SK-N-SH (cell line): ENCODE measurements at regions not wholly inside any gene's neighbourhood (a gene's known extent, or its start where the extent isn't known, plus 50 kb on each side); places are given as distances from the start of the nearest gene placed in this dataset.

Source experiments
- CTCF ChIA-PET: fragments of 300-600, 350-600 bp; formaldehyde crosslinking; extraction: SDS; loops from one replicate; lab custom pipeline; 2021; lab: Yijun Ruan, JAX
- POLR2A ChIA-PET: fragments of 350-600 bp; sonication (Branson Sonifier 250); formaldehyde crosslinking; extraction: SDS; loops from one replicate; lab custom pipeline; 2020; ENCODE audit warnings: antibody characterized with exemption, inconsistent platforms; lab: Yijun Ruan, JAX
- DNase-seq: peaks from one replicate; pipeline ENCODE4 v3.0.0; 2012
- H2AFZ ChIP-seq: fragments of 200-600 bp; sonication (generic); 2 replicates; pipeline ENCODE4 v1.8.1; 2016; ENCODE audit warnings: antibody characterized with exemption, mild to moderate bottlenecking, low read depth
- H3F3A ChIP-seq: fragments of 200-600 bp; sonication (generic); replicated peaks from 2 replicates; pipeline ENCODE3; 2016; ENCODE audit warnings: antibody characterized with exemption, mild to moderate bottlenecking; ENCODE audit not compliant: insufficient read depth
- H3K27ac ChIP-seq, 2 experiments: fragments of 200-500 bp in 1 of 2; fragments of 200-600 bp in 1 of 2; sonication (Bioruptor generic) in 1 of 2; sonication (generic), shearing (Covaris generic) in 1 of 2; 2 replicates each; pipeline versions ENCODE4 v1.5.1 to v1.6.1; 2014 to 2016; ENCODE audit warnings: low read depth in 2 of 2, inconsistent platforms in 1 of 2, low read length in 1 of 2, mild to moderate bottlenecking in 1 of 2, mixed read lengths in 1 of 2
- H3K27me3 ChIP-seq: fragments of 200-600 bp; sonication (generic), shearing (Covaris generic); 2 replicates; pipeline ENCODE4 v1.6.1; 2016; ENCODE audit warnings: mixed run types; ENCODE audit not compliant: insufficient read depth
- H3K36me3 ChIP-seq, 2 experiments: fragments of 200-500 bp in 1 of 2; fragments of 200-600 bp in 1 of 2; sonication (Bioruptor generic) in 1 of 2; sonication (generic) in 1 of 2; replicated peaks in 1 of 2; 2 replicates each; pipeline versions ENCODE3 to v1.5.1; 2014 to 2016; ENCODE audit warnings: low read length in 1 of 2, mild to moderate bottlenecking in 1 of 2; ENCODE audit not compliant: insufficient read depth in 2 of 2, control insufficient read depth in 1 of 2
- H3K4me1 ChIP-seq, 2 experiments: fragments of 200-500 bp in 1 of 2; fragments of 200-600 bp in 1 of 2; sonication (Bioruptor generic) in 1 of 2; sonication (generic), shearing (Covaris generic) in 1 of 2; 2 replicates each; pipeline versions ENCODE4 v1.5.1 to v1.6.1; 2014 to 2016; ENCODE audit warnings: low read depth in 1 of 2, low read length in 1 of 2, mixed run types in 1 of 2; ENCODE audit not compliant: insufficient read depth in 2 of 2, control insufficient read depth in 1 of 2
- H3K4me2 ChIP-seq: fragments of 200-600 bp; sonication (generic), shearing (Covaris generic); 2 replicates; pipeline ENCODE4 v1.6.1; 2017; ENCODE audit warnings: mixed run types
- H3K4me3 ChIP-seq, 2 experiments: fragments of 200-500 bp in 1 of 2; fragments of 200-600 bp in 1 of 2; sonication (Bioruptor generic) in 1 of 2; sonication (generic), shearing (Covaris generic) in 1 of 2; 2 replicates each; pipeline versions ENCODE4 v1.5.1 to v1.8.1; 2014 to 2016; ENCODE audit warnings: low read depth in 2 of 2, inconsistent platforms in 1 of 2, low read length in 1 of 2, mild to moderate bottlenecking in 1 of 2, mixed read lengths in 1 of 2, moderate library complexity in 1 of 2
- H3K79me2 ChIP-seq: fragments of 200-600 bp; sonication (generic); 2 replicates; pipeline ENCODE4 v1.8.1; 2017; ENCODE audit warnings: mild to moderate bottlenecking; ENCODE audit not compliant: insufficient read depth
- H3K9ac ChIP-seq: fragments of 200-600 bp; sonication (generic); 2 replicates; pipeline ENCODE4 v1.6.1; 2017; ENCODE audit warnings: mixed run types
- H3K9me2 ChIP-seq: fragments of 200-600 bp; sonication (generic); 2 replicates; pipeline ENCODE4 v1.6.1; 2017; ENCODE audit warnings: mixed run types
- H3K9me3 ChIP-seq: fragments of 200-600 bp; sonication (generic); 2 replicates; pipeline ENCODE4 v1.6.1; 2017; ENCODE audit warnings: mixed run types, mild to moderate bottlenecking, moderate library complexity
- H4K20me1 ChIP-seq: fragments of 200-600 bp; sonication (generic); 2 replicates; pipeline ENCODE4 v1.6.1; 2017; ENCODE audit warnings: mild to moderate bottlenecking, mixed run types; ENCODE audit not compliant: insufficient read depth
- CTCF ChIP-seq: fragments of 200-600 bp; sonication (generic); IDR thresholded peaks from 2 replicates; pipeline ENCODE4 v1.6.1; 2017; ENCODE audit warnings: antibody characterized with exemption, mild to moderate bottlenecking, moderate library complexity
- EZH2phosphoT487 ChIP-seq: fragments of 200-600 bp; sonication (generic); IDR thresholded peaks from 2 replicates; pipeline ENCODE4 v1.6.1; 2017; ENCODE audit warnings: low read depth, mixed run types, mild to moderate bottlenecking, antibody characterized with exemption, moderate library complexity, borderline replicate concordance
- FOSL2 ChIP-seq: IDR thresholded peaks from 2 replicates; pipeline ENCODE4 v1.4.0; 2012; ENCODE audit warnings: low read depth, mild to moderate bottlenecking, moderate library complexity, borderline replicate concordance
- GABPA ChIP-seq: IDR thresholded peaks from 2 replicates; pipeline ENCODE4 v1.4.0; 2012; ENCODE audit warnings: low read depth, mild to moderate bottlenecking
- JUND ChIP-seq: IDR thresholded peaks from 2 replicates; pipeline ENCODE4 v1.4.0; 2012
- NRF1 ChIP-seq: IDR thresholded peaks from 2 replicates; pipeline ENCODE4 v1.6.1; 2012; ENCODE audit warnings: low read depth, mild to moderate bottlenecking, low read length
- RCOR1 ChIP-seq: fragments of 150-350 bp; IDR thresholded peaks from 2 replicates; pipeline ENCODE4 v1.6.1; 2017; ENCODE audit warnings: antibody characterized with exemption, low read length
- RFX5 ChIP-seq: IDR thresholded peaks from 2 replicates; pipeline ENCODE4 v1.6.1; 2012; ENCODE audit warnings: mild to moderate bottlenecking, improper control_type of control experiment, low read length
- SMC3 ChIP-seq: IDR thresholded peaks from 2 replicates; pipeline ENCODE4 v1.6.1; 2012; ENCODE audit warnings: low read depth, low read length, improper control_type of control experiment
- TEAD4 ChIP-seq: IDR thresholded peaks from 2 replicates; pipeline ENCODE4 v1.4.0; 2012; ENCODE audit warnings: mild to moderate bottlenecking, borderline replicate concordance; ENCODE audit not compliant: insufficient read depth
- USF2 ChIP-seq: fragments of 150-350 bp; IDR thresholded peaks from 2 replicates; pipeline ENCODE4 v1.6.1; 2017; ENCODE audit warnings: antibody characterized with exemption, low read length, low read depth, borderline replicate concordance
- YY1 ChIP-seq: IDR thresholded peaks from 2 replicates; pipeline ENCODE4 v1.4.0; 2012; ENCODE audit warnings: low read depth, mild to moderate bottlenecking
- WGBS: methylation state at CpG from one replicate; pipeline ENCODE4 v1.1.6; 2017; ENCODE audit warnings: low lambda C conversion rate; 5-methylcytosine and 5-hydroxymethylcytosine counted together
- TF ChIP-seq, protein P1 (sequence below): IDR thresholded peaks from 2 replicates; pipeline ENCODE4 v1.4.0; 2012; ENCODE audit warnings: low read depth, borderline replicate concordance
- TF ChIP-seq, protein P2 (sequence below): IDR thresholded peaks from 2 replicates; pipeline ENCODE4 v1.4.0; 2012; ENCODE audit warnings: low read depth

DNA sequence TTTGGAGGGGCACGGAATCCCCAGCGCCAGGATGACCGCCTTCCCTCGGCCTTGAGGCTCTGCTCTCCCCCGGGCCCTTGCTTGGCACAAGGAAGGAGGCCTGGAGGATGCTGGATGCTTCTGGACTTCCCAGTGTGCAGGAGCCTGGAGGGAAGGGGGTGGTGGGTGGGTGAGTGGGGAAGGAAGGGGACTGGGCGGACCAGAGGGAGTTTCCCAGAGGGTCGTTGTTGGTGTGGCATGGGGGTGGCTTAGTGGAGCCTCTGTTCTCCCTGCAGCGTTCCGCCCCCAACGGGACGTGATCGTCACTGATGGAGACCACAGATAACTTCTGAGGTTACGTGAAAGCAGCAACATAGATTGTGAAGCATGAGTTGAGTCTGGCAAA is 140.0 kb downstream of the IRF8 start:
- POLR2A ChIA-PET = no interaction called here
- CTCF ChIA-PET = no interaction called here

More for the DNA sequence above, 140.0 kb downstream of the IRF8 start:
- TF ChIP-seq RFX5 (no peak), JUND (no peak), CTCF (no peak), EZH2phosphoT487 (no peak), NRF1 (no peak), FOSL2 (no peak), YY1 (no peak), TEAD4 (no peak), GABPA (no peak), USF2 (no peak), RCOR1 (no peak), SMC3 (no peak)
- TF ChIP-seq, protein P1, sequence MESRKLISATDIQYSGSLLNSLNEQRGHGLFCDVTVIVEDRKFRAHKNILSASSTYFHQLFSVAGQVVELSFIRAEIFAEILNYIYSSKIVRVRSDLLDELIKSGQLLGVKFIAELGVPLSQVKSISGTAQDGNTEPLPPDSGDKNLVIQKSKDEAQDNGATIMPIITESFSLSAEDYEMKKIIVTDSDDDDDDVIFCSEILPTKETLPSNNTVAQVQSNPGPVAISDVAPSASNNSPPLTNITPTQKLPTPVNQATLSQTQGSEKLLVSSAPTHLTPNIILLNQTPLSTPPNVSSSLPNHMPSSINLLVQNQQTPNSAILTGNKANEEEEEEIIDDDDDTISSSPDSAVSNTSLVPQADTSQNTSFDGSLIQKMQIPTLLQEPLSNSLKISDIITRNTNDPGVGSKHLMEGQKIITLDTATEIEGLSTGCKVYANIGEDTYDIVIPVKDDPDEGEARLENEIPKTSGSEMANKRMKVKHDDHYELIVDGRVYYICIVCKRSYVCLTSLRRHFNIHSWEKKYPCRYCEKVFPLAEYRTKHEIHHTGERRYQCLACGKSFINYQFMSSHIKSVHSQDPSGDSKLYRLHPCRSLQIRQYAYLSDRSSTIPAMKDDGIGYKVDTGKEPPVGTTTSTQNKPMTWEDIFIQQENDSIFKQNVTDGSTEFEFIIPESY = no peak
- TF ChIP-seq, protein P2, sequence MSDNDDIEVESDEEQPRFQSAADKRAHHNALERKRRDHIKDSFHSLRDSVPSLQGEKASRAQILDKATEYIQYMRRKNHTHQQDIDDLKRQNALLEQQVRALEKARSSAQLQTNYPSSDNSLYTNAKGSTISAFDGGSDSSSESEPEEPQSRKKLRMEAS = no peak
- TF ChIP-seq, all 33 proteins: peak for 0
- Histone ChIP-seq H3K9ac (no peak overlapping the region), H3K4me2 (no peak overlapping the region), H3K36me3 (no peaks in the 10 kb centered on the region), H3F3A (no peaks in the 10 kb centered on the region), H3K4me3 (no peak overlapping the region), H3K27ac (no peak overlapping the region), H4K20me1 (no peaks in the 10 kb centered on the region), H3K9me3 (no peaks in the 10 kb centered on the region), H3K79me2 (no peaks in the 10 kb centered on the region), H3K9me2 (no peaks in the 10 kb centered on the region), H3K4me1 (no peaks in the 10 kb centered on the region), H3K27me3 (peaks cover 65% of the 10 kb centered on the region), H2AFZ (no peak overlapping the region)
- WGBS = 12% methylated on average over 6 of the region's 13 CpGs
- no peak for DNase-seq
